Omental fat pad (tissue), 3 donors: ENCODE measurements at regions not wholly inside any gene's neighbourhood (a gene's known extent, or its start where the extent isn't known, plus 50 kb on each side); places are given as distances from the start of the nearest gene placed in this dataset.
"Not testable (repeated sequence)": the region's sequence is repeated elsewhere in the genome, so short reads cannot be mapped to it uniquely, and the experiment has no call there.

Experiments used
- ATAC-seq: fragments of 150-250 bp; one replicate; pipeline ENCODE4 v1.9.1; 2016; ENCODE audit warnings: mild to moderate bottlenecking, moderate library complexity; ENCODE audit not compliant: low FRiP score
- DNase-seq: peaks from one replicate; pipeline ENCODE4 v3.0.0-alpha.2; 2019; ENCODE audit warnings: low spot score
- TF ChIP-seq, protein P1 (sequence below), 3 donors: fragments of 450-650 bp; IDR thresholded peaks; one replicate each; pipeline ENCODE4 v1.5.1; 2016 to 2017; ENCODE audit warnings: antibody characterized with exemption in 3 of 3, mild to moderate bottlenecking in 3 of 3, moderate library complexity in 2 of 3

DNA sequence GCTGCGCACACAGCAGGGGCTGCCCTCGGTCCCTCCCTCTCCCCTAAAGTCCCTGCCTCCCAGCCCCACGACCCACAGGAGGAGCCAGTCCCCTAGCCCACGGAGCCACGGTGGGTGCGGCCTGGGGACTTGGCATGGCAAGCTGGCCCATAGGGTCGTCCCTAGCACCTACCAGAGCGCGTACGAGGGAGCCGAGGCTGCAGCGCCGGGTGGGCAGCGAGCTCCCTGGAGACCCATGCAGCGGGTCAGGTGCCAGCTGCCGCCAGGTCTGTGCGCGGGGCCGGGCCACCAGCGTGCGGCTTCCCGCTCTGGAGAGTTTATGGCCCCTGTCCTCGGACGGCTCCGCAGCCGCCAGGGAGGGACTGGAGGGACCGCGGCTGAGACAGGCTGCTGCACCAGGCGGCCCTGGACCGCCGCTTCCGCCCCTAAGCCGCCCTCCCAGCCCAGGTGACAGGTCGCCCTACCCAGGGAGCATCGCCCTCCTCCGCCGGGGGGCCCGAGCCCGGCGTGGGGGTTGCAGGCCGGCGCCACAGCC, 273.6 kb downstream of the CCDC74A start:
- TF ChIP-seq, protein P1, sequence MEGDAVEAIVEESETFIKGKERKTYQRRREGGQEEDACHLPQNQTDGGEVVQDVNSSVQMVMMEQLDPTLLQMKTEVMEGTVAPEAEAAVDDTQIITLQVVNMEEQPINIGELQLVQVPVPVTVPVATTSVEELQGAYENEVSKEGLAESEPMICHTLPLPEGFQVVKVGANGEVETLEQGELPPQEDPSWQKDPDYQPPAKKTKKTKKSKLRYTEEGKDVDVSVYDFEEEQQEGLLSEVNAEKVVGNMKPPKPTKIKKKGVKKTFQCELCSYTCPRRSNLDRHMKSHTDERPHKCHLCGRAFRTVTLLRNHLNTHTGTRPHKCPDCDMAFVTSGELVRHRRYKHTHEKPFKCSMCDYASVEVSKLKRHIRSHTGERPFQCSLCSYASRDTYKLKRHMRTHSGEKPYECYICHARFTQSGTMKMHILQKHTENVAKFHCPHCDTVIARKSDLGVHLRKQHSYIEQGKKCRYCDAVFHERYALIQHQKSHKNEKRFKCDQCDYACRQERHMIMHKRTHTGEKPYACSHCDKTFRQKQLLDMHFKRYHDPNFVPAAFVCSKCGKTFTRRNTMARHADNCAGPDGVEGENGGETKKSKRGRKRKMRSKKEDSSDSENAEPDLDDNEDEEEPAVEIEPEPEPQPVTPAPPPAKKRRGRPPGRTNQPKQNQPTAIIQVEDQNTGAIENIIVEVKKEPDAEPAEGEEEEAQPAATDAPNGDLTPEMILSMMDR (IDR thresholded peaks at IDR 0.05): no peak
- ATAC-seq: no peak
- DNase-seq: no peak

DNA sequence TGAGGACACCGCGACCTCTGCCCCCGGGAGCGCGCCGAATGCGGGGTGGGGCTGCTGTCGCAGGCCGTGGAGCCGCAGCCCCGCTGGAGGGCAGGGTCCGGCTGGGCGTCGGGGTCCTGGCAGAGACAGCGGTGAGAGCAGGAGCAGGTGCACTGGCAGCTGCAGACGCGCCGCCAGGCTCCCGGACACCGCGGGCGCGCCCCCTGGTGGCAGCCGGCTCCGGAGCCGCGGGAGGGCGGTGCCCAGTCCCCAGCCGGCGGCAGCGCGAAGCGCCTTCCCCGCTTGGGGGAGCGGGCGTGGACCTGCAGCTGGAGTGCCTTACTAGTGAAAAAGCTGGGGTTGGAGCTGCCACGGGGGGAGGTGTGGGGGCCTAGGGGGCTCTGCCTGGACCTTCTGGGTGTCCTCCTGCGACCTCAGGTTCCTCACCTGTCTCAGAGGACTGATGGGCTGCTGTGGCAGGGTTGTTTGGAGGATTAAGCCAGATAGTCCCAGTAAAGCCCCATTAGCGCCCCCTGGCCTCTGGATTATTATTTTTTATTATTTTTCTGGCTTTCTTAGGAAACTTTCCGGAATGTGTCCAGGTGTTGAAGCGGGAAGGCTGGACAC, 274.2 kb downstream of the CCDC74A start:
- DNase-seq: peak; percentile 26
- not testable (repeated sequence) for ATAC-seq

DNA sequence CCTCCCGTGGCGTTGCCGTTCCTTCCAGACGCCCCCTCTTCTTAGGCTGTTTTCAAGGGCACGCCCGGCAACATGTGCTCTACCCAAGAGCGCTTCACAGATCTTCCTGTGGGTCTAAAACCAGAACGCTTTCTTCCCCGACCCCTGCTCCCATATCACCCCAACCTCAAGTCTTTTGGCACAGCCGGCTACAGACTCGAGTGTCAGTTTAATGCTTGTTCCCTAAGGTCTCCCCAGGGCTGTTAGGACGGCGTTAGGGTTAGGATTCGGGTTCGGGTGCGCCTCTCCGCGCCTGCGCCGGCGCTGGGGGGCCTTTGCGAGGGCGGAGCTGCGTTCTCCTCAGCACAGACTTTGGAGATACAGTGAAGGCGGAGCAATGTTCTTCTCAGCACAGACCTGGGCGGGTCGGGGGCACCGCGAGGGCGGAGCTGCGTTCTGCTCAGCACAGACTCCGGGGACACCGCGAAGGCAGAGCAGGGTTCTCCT, 274.7 kb downstream of the CCDC74A start:
- peak; percentile 90 for ATAC-seq
- not testable (repeated sequence) for DNase-seq

DNA sequence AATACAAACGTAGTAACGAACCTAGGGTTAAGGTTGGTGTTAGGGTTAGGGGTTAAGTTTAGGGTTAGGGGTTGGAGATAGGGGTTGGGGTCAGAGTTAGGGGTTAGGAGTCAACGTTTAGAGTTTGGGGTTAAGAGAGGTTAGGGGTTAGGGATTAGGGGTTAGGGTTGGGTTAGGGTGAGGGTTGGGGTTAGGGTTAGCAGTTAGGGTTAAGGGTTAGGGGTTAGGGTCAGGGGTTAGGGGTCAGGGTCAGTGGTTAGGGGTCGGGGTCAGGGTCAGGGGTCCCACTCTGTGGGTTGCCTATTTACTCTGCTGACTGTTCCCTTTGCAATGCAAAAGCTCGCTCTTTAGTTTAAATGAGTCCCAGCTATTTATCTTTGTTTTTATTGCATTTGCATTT, 275.5 kb downstream of the CCDC74A start:
- not testable (repeated sequence) for ATAC-seq, DNase-seq

DNA sequence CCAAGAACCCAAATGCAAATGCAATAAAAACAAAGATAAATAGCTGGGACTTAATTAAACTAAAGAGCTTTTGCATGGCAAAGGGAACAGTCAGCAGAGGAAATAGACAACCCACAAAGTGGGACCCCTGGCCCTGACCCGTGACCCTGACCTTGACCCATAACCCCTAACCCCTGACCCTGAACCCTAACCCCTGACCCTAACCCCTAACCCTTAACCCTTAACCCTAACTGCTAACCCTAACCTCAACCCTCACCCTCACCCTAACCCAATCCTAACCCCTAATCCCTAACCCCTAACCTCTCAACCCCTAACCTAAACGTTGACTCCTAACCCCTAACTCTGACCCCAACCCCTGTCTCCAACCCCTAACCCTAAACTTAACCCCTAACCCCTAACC, 284.9 kb downstream of the CCDC74A start:
- not testable (repeated sequence) for ATAC-seq

DNA sequence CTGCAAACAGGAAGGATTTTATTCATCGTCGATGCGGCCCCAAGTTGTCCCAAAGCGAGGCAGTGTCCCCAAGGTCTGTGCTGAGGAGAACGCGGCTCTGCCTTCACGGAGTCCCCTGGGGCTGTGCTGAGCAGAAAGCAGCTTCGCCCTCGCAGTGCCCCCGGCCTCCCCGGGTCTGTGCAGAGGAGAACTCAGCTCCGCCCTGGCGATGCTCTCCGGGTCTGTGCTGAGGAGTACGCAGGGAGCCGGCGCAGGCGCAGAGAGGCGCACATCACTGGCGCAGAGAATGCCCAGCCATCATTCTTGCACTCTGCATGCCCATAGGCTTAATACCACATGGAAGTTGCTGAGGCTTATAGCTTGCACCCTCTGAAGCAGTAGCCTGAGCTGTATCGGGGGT, 285.7 kb downstream of the CCDC74A start:
- DNase-seq, ATAC-seq: not testable (repeated sequence)

More for the DNA sequence above, 284.9 kb downstream of the CCDC74A start:
- not testable (repeated sequence) for DNase-seq

DNA sequence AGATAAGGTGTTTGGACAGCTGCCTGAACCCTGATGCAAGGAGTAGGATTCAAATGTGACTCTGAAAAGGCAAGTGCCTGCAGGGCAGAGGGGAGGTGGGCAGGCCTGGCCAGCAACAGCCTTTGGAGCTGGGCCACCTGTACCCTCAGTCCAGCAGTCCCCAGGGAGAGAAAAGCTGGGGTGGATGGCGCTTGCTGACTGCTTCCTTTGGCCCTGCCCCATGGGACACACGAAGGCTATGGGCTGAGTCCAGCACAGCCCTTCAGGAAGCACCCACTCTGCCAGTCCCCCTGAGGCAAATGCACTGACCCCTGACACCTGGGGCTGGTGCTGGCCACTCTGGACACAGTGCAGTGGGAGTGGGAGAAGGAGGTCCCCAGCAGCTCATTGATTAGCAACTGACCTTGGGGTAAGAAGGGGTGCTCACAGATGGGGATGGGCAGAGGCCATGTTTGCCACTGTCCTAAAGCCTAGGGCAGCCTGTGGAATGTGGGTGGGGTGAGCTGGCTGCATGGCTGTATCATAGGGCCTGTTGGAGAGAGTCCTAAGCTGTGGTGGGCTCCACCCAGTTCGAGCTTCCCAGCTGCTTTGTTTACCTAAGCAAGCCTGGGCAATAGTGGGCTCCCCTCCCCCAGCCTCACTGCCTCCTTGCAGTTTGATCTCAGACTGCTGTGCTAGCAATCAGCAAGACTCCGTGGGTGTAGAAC, 290.7 kb downstream of the CCDC74A start:
- DNase-seq, ATAC-seq: not testable (repeated sequence)

DNA sequence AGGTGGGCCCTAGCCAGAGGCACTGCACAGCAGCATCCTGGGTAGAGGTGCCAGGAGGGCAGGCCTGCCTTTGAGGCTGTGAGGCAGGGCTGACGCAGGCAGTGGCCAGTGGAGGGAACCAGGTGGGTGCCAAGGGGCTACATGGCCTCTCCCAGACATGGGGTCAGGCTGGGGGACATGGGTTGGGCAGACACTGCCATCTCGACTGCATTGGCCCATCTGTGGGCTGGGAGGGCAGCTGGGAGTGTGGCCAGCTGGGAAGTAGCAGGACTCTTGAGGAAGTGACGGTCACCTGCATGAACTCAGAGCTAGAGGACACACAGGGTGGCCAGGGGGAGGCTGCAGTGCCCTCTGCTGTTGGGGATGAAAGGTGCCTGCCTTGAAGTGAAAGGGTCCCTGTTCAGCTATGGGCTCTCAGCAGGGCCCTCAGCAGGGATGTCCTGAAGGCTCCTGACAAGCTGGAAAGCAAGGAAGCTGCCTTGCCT, 294.6 kb downstream of the CCDC74A start:
- DNase-seq, ATAC-seq: not testable (repeated sequence)

DNA sequence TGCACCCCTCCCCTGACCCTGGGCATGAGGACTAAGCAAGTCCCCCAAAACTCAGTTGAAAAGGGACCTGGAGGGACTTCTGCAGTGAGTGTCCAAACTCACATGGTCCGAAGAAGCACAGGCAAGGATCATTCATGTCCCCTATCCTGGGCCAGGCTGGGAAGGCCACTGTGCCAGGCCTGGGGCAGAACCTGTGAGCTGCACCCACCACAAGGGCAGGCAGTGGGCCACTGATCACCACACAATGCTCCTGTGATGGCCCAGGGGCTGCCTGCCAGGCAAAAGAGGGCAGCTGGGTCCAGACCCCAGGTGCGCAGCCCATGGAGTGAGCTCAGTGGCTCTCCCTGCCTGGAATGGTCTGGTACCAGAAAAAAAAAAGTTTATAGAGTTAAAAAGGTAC, 295.4 kb downstream of the CCDC74A start:
- not testable (repeated sequence) for ATAC-seq, DNase-seq

DNA sequence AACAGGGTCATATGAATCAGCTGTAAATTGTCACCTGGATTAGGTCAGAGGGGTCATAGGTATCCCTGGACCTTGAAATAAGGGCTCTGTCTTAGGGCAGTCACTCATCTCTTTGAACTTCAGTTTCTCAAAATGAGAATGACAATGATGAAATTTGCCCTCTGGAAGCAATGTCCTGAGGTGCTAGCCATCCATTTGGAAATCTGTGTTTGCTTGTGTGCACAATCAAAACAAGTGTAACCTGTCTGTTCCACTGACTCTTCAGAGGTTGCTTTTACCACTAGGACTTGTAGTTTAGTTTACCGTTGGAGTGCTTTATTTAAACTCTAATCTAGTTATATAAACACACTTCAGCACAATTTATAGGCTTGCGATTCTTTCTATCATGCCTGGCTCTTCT, 297.3 kb downstream of the CCDC74A start:
- not testable (repeated sequence) for ATAC-seq, DNase-seq

DNA sequence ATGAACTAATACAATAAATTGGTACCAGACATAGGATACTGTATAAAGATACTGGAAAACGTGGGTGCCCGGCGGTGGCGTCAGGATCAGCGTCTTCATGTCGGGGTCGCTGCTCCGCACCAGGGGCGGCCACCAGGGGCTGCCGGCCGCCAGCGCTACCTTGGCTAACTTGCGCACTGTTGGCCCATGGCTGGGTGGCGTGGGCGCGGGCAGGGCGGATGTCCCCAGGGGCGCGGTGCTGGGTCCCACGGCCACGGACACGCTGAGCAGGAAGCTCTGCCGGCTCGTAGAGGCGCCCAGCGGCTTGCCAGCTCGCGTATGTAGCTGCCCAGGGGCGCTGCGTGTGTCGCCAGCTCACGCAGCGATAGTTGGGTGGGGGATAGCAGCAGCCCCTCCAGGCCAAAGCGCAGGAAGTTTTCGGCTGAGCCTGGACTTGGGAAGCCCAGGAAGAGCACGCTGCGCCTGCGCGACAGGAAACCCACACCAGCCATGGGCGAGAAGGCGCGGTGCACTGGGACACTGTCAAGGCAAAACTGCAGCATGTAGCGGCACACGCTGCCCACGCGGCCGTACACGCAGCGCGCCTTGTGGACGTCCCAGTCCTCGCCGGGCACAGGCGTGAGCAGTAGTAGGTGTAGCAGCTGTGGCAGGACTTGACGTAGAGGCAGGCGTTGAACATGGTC, 299.9 kb downstream of the CCDC74A start:
- DNase-seq (no peak), ATAC-seq (no peak)
- TF ChIP-seq, protein P1 (IDR thresholded peaks at IDR 0.05): no peak

DNA sequence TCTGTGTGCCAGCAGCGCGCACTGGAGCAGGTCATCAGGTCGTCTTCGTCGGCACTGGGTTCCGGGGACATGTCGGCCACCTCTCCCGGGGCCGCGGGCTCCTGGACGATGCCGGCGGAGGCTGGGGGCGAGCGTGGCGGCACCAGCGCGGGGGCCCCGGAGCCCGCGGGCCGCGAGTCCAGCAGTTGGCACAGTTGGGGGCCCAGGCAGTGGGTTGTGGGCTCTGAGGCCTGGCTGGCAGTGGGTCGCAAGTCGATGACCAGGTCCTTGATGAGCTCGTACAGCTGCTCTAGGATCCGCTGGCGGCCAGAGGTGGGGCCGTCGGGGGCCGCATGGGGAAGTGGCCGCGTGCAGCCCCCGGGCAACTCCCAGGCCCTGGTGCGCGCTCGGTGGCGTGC, 300.5 kb downstream of the CCDC74A start:
- ATAC-seq: no peak
- TF ChIP-seq, protein P1 (IDR thresholded peaks at IDR 0.05): no peak
- no peak for DNase-seq

DNA sequence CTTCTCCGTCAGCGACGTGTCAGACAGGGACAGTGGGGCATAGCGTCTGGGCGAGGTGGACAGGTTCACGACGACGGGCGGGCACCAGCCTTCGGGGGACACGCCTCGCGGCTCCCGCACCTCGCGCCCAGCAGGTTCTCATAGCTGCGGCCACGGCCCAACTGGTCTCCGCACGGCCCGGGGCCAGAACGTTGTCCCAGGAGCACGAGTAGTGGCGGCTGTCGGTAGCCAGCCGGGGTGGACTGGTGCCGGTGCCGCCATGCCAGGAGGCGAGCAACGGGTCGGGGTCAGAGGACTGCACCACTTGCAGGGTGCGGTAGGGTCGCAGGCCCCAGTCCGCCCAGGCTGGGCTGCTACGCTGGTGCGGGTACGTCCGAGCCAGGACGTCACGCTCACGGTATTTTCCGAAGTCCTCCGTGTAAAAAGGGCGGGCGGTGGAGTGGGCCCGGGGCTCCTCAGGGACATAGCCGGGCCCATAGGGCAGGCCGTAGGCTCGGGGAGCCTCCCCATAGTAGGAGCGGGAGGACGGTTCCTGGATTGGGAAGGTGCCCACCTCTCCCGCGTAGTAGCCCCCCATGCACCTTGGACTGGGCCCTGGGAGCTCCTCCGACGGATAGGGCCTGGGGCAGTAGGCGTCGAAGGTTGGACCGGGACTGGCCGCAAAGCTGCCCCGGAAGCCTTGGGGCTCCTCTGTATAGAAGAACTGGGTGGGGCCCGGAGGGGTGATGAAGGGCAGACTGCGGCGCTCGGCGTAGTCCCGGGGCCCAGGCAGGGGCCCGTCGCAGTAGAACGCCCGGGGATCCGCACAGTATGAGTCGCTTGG, 301.2 kb downstream of the CCDC74A start:
- DNase-seq, ATAC-seq: not testable (repeated sequence)

DNA sequence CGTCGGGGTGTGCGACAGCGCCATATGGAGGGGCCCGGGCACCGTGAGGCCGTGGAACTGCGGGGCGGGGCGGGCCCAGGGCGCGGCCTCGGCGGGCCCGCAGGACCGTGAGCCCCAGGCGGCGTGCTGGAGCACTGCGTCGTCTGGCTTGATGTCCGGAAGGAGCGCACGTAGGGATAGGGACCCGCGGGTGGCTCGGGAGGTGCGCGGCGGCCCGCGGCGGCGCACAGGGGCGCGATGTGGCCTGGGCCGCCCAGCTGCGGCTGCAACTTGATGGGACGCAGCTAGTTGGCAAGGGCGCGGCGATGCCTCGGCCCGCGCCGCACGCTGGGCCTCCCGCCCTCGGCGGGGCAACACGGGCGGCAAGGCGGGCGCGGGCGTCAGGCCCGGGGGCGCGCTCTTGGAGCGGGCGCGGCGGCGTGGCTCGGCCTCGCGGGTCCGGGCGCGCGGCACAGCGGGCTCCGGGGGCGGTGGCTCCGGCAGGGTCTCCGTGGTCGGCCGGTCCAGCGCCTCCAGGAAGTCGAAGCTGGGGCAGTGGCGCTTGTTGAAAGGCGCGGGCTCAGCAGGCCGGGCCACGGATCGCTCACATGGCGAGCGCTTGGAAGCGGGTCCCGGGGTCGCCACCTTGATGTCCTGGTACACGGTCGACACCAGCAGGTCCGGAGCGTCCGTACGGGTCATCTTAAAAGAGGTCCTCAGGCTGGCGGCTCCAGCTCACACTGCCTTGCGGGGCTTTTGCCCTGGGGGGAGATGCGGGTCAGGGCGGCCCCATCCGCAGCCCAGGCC, 302.0 kb downstream of the CCDC74A start:
- ATAC-seq, DNase-seq: not testable (repeated sequence)
